ENCODE measurements at regions not wholly inside any gene's neighbourhood (a gene's known extent, or its start where the extent isn't known, plus 50 kb on each side); places are given as distances from the start of the nearest gene placed in this dataset.

GRCh38 chr15:93557696-93558095, 468.7 kb upstream of the RGMA start:
- no peak for DNase-seq (ENCODE audit: low spot score)
- intact Hi-C loops (cut with DNase I) = no loop called here

- intact Hi-C loops (cut with DNase I) = no loop called here
- DNase-seq (ENCODE audit: low spot score) = no peak
Measured at GRCh38 chr15:93553167-93553935, 464.3 kb upstream of the RGMA start.

- intact Hi-C loops (cut with DNase I) = no loop called here
- no peak for DNase-seq (ENCODE audit: low spot score)
Measured at GRCh38 chr15:93543093-93543492, 454.1 kb upstream of the RGMA start.

GRCh38 chr15:93527374-93528050, 438.5 kb upstream of the RGMA start:
- DNase-seq (ENCODE audit: low spot score) = no peak
- intact Hi-C loops (cut with DNase I) = no loop called here

GRCh38 chr15:93524432-93524831, 435.4 kb upstream of the RGMA start:
- intact Hi-C loops (cut with DNase I) = no loop called here
- DNase-seq (ENCODE audit: low spot score) = no peak

GRCh38 chr15:93523481-93523880, 434.5 kb upstream of the RGMA start:
- intact Hi-C loops (cut with DNase I) = no loop called here
- DNase-seq (ENCODE audit: low spot score) = no peak

GRCh38 chr15:93520206-93520605, 431.2 kb upstream of the RGMA start:
- DNase-seq (ENCODE audit: low spot score) = no peak
- intact Hi-C loops (cut with DNase I) = no loop called here

- DNase-seq (ENCODE audit: low spot score) = no peak
- intact Hi-C loops (cut with DNase I) = no loop called here
Measured at GRCh38 chr15:93519599-93519998, 430.6 kb upstream of the RGMA start.

- DNase-seq (ENCODE audit: low spot score) = no peak
- intact Hi-C loops (cut with DNase I) = no loop called here
Measured at GRCh38 chr15:93517176-93517575, 428.2 kb upstream of the RGMA start.

- no peak for DNase-seq (ENCODE audit: low spot score)
- intact Hi-C loops (cut with DNase I) = no loop called here
Measured at GRCh38 chr15:93515256-93516051, 426.4 kb upstream of the RGMA start.

GRCh38 chr15:93506646-93507045, 417.6 kb upstream of the RGMA start:
- intact Hi-C loops (cut with DNase I) = no loop called here
- no peak for DNase-seq (ENCODE audit: low spot score)

- DNase-seq (ENCODE audit: low spot score) = no peak
- intact Hi-C loops (cut with DNase I) = no loop called here
Measured at GRCh38 chr15:93505506-93505905, 416.5 kb upstream of the RGMA start.

- DNase-seq (ENCODE audit: low spot score) = no peak
- intact Hi-C loops (cut with DNase I) = no loop called here
Measured at GRCh38 chr15:93501946-93502345, 412.9 kb upstream of the RGMA start.

GRCh38 chr15:93500155-93500554, 411.1 kb upstream of the RGMA start:
- intact Hi-C loops (cut with DNase I) = no loop called here
- no peak for DNase-seq (ENCODE audit: low spot score)

GRCh38 chr15:93497291-93497690, 408.3 kb upstream of the RGMA start:
- intact Hi-C loops (cut with DNase I) = no loop called here

GRCh38 chr15:93496888-93497287, 407.9 kb upstream of the RGMA start:
- no peak for DNase-seq (ENCODE audit: low spot score)
- intact Hi-C loops (cut with DNase I) = no loop called here

More at GRCh38 chr15:93497291-93497690, 408.3 kb upstream of the RGMA start:
- DNase-seq (ENCODE audit: low spot score) = no peak

GRCh38 chr15:93495799-93496637, 407.0 kb upstream of the RGMA start:
- intact Hi-C loops (cut with DNase I) = no loop called here
- DNase-seq (ENCODE audit: low spot score) = no peak

GRCh38 chr15:93493172-93493571, 404.2 kb upstream of the RGMA start:
- intact Hi-C loops (cut with DNase I) = no loop called here
- no peak for DNase-seq (ENCODE audit: low spot score)

- intact Hi-C loops (cut with DNase I) = no loop called here
- DNase-seq (ENCODE audit: low spot score) = no peak
Measured at GRCh38 chr15:93491291-93491690, 402.3 kb upstream of the RGMA start.
